ENCODE measurements at regions not wholly inside any gene's neighbourhood (a gene's known extent, or its start where the extent isn't known, plus 50 kb on each side); places are given as distances from the start of the nearest gene placed in this dataset.

DNA sequence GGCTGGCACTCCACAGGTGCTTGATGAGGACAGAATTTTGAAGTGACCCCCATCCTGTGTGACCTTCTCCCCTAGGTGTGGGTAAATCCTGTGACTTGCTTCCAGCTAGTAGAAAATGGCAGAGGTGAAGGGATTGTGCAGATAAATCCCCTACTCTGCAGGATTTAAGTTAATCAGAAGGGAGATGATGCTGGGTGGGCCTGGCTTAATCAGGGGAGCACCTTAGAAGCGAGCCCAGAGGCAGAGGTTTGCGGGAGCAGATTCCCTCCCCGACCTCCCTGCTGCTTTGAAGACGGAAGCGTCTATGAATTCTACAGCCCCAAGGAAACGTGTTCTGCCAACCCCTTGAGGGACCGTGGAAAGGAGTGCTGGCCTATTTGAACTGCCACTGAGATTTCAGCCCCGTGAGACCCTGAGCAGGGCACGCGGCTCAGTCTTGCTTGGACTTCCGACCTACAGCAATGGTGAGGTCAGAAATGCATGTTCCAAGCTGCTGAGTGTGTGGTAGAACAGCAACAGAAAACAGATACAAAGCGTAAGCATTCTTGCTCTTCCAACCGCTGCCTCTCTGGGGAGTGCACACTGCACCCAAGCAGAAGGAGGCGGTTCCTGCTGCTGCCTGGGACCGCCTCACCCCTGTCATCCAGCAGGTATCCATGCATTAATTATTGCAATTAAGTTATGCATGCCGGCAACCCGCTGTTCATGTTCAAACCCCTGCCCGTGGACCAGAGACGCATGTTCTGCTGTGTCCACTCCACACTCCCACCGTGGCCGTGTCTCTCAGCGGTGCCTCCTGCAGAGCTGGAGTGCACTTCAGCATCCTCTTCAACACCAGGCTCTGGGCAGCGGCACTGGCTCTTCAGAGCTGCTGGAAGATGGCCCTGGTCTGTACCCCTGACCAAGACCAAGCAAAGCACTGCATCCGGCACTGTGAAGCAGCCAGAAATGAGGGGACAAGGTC is 54.6 kb upstream of the RXRA start:
- no peak for DNase-seq (ENCODE audit: low spot score)
- Mint-ChIP-seq H3K27ac (ENCODE audit: unreplicated experiment) (no peak overlapping the region), H3K4me1 (ENCODE audit: low read depth) (peaks cover 5% of the 10 kb centered on the region), H3K27me3 (ENCODE audit: low read depth) (peaks cover 27% of the 10 kb centered on the region), H3K4me3 (ENCODE audit: unreplicated experiment) (no peak overlapping the region), H3K9me3 (ENCODE audit: low read depth) (no peaks in the 10 kb centered on the region), H3K36me3 (ENCODE audit: low read depth) (no peaks in the 10 kb centered on the region)
- TF ChIP-seq, protein P1, sequence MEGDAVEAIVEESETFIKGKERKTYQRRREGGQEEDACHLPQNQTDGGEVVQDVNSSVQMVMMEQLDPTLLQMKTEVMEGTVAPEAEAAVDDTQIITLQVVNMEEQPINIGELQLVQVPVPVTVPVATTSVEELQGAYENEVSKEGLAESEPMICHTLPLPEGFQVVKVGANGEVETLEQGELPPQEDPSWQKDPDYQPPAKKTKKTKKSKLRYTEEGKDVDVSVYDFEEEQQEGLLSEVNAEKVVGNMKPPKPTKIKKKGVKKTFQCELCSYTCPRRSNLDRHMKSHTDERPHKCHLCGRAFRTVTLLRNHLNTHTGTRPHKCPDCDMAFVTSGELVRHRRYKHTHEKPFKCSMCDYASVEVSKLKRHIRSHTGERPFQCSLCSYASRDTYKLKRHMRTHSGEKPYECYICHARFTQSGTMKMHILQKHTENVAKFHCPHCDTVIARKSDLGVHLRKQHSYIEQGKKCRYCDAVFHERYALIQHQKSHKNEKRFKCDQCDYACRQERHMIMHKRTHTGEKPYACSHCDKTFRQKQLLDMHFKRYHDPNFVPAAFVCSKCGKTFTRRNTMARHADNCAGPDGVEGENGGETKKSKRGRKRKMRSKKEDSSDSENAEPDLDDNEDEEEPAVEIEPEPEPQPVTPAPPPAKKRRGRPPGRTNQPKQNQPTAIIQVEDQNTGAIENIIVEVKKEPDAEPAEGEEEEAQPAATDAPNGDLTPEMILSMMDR (IDR thresholded peaks at IDR 0.05), result no peak

DNA sequence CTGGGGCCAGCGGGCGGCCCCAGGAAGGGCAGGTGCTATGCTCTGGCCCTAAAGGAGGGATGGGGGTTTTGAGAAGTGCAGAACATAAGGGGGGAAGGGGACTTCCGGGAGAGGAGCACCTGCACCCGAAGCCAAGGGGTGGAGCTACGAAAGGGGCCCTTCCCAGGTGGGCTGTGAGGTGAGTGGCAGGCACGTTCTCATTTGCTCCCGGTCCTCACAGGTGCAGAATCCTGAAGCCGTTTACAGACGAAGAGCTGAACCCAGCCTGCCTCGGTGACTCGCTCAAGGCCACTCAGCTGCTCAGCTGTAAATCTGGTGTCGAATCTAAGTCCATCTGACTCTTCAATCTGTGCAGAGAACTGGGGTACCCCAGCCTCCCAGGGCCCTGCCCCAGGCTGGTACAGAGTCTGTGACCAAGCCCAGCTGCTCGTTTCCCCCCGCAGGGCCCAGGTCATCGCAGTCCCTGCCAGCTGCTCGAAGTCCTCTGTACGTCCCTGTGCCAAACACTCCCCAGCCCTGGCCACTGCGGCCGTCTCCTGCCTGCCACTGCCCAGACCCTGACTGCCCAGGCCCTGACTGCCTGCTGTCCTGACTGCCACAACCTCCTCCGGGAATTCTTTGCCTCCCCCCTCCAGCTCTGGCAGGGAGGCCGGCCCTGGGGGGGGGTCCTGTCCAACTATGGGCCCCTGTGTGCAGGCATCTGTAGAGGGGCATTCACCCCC is 53.8 kb upstream of the RXRA start:
- Mint-ChIP-seq H3K9me3 (ENCODE audit: low read depth) (no peaks in the 10 kb centered on the region), H3K4me3 (ENCODE audit: unreplicated experiment) (no peak overlapping the region), H3K4me1 (ENCODE audit: low read depth) (peaks cover 5% of the 10 kb centered on the region), H3K36me3 (ENCODE audit: low read depth) (no peaks in the 10 kb centered on the region), H3K27me3 (ENCODE audit: low read depth) (peaks cover 35% of the 10 kb centered on the region), H3K27ac (ENCODE audit: unreplicated experiment) (no peak overlapping the region)
- TF ChIP-seq, protein P1 (IDR thresholded peaks at IDR 0.05), result no peak
- DNase-seq (ENCODE audit: low spot score), result no peak

DNA sequence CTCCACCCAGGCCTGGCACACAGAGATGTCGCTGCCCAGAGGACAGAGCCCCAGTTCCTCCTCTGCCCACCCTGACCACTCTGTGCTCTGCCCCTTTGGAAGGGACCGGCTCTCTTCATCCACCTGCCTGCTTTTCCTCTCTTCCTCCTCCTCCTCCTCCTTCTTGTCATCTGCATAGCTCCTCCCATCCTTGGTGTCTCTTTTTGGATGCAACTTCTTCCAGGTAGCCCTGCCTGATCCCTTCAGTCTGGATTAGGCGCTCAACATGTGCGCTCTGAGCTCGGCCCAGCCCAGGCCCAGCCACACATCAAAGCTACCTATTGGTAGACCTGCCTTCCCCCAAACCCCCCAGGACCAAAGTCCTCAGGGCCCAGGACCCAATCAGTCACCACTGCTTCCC is 52.6 kb upstream of the RXRA start:
- no peaks in the 10 kb centered on the region for H3K4me1 Mint-ChIP-seq (ENCODE audit: low read depth)
- TF ChIP-seq, protein P1 (IDR thresholded peaks at IDR 0.05), result no peak
- H3K27ac Mint-ChIP-seq (ENCODE audit: unreplicated experiment), result no peak overlapping the region
- no peaks in the 10 kb centered on the region for H3K36me3 Mint-ChIP-seq (ENCODE audit: low read depth)
- H3K27me3 Mint-ChIP-seq (ENCODE audit: low read depth), result peaks cover 35% of the 10 kb centered on the region
- no peak for DNase-seq (ENCODE audit: low spot score)
- H3K4me3 Mint-ChIP-seq (ENCODE audit: unreplicated experiment), result no peak overlapping the region
- no peaks in the 10 kb centered on the region for H3K9me3 Mint-ChIP-seq (ENCODE audit: low read depth)

DNA sequence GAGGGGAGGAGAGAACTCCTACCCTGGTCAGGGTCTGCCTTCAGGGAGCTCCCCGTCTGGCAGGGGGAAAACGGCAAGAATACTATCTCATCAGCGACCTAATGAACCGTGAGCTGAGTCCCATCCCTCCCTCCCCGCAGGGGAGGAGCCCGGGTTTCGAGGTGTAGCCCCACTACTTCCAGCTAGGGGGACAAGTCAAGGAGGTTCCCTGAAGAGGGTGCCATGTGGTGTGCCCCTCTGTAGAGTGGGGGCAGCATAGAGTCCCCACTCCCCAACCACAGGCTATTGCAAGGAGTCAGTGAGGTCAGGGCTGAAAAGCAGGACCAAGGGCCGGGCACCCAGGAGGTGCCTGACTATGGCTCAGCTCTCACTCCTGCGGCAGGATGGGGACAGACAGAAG is 50.9 kb upstream of the RXRA start:
- Mint-ChIP-seq H3K4me3 (ENCODE audit: unreplicated experiment) (no peak overlapping the region), H3K36me3 (ENCODE audit: low read depth) (no peaks in the 10 kb centered on the region)
- TF ChIP-seq, protein P1 (IDR thresholded peaks at IDR 0.05), result peak; percentile 12

DNA sequence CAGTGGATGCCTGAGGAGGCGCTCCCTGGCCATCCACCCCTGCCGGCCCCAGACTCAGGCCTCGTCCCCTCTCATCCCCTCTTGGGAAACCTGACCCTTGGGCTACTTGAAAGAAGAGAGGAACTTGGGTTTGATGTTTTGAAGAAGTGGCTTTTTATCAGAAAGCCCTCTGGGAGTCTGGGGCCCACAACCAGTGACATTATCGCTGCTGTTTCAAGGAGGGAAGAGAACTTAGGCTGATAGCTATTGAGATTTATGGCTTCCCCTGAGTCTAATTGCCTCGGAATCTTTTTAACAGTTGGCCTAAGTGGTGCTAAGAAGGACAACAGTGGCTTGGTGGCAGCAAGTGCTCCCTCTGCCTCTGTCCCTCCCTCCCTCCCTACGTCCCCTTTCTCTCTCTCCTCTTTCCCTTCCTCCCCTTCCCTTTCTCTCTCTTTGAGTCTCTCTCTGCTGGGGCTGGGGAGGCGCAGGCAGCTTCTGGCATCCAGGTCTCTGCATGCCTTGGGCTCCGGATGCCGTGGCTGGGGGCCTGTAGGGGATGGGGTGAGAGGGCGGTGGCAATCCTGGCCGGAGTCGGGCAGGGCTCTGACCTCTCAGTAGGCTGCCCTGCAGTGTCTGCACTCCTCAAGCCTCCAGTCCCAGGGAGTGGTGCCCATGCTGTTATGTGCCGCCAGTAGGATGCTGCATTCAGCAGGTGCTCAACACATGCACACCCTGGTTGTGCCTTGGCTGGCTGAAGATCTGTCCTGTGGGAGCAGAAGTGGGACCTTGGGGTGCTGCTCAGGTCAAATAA is 49.6 kb upstream of the RXRA start:
- Mint-ChIP-seq H3K9me3 (ENCODE audit: low read depth) (no peaks in the 10 kb centered on the region), H3K27ac (ENCODE audit: unreplicated experiment) (peak overlapping the region; percentile 17), H3K27me3 (ENCODE audit: low read depth) (peaks cover 28% of the 10 kb centered on the region), H3K36me3 (ENCODE audit: low read depth) (no peaks in the 10 kb centered on the region), H3K4me1 (ENCODE audit: low read depth) (no peaks in the 10 kb centered on the region), H3K4me3 (ENCODE audit: unreplicated experiment) (no peak overlapping the region)
- TF ChIP-seq, protein P1 (IDR thresholded peaks at IDR 0.05), result no peak
- no peak for DNase-seq (ENCODE audit: low spot score)

More for the DNA sequence above, 50.9 kb upstream of the RXRA start:
- Mint-ChIP-seq H3K27me3 (ENCODE audit: low read depth) (peaks cover 27% of the 10 kb centered on the region), H3K9me3 (ENCODE audit: low read depth) (no peaks in the 10 kb centered on the region), H3K27ac (ENCODE audit: unreplicated experiment) (no peak overlapping the region), H3K4me1 (ENCODE audit: low read depth) (no peaks in the 10 kb centered on the region)
- DNase-seq (ENCODE audit: low spot score), result no peak

All from chondrocyte (in vitro differentiated cells).